Ectodermal cell (in vitro differentiated cells): ENCODE measurements at regions not wholly inside any gene's neighbourhood (a gene's known extent, or its start where the extent isn't known, plus 50 kb on each side); places are given as distances from the start of the nearest gene placed in this dataset.

ENCODE experiments used
- H3K27ac ChIP-seq: 2 replicates; pipeline ENCODE4 v1.7.0; 2013; ENCODE audit warnings: mild to moderate bottlenecking, low read depth, low read length; ENCODE audit not compliant: insufficient read depth, poor library complexity, severe bottlenecking
- H3K27me3 ChIP-seq: 2 replicates; pipeline ENCODE4 v1.7.0; 2013; ENCODE audit warnings: mild to moderate bottlenecking, low read length; ENCODE audit not compliant: insufficient read depth, control insufficient read depth, poor library complexity, severe bottlenecking
- H3K36me3 ChIP-seq: one replicate; pipeline ENCODE4 v1.7.0; 2013; ENCODE audit warnings: low read length; ENCODE audit not compliant: control insufficient read depth, insufficient read depth
- H3K4me1 ChIP-seq: one replicate; pipeline ENCODE4 v1.7.0; 2013; ENCODE audit warnings: low read length; ENCODE audit not compliant: control insufficient read depth, insufficient read depth
- H3K4me3 ChIP-seq: 2 replicates; pipeline ENCODE4 v1.7.0; 2013; ENCODE audit warnings: low read depth, low read length, control low read depth; ENCODE audit not compliant: insufficient read depth
- H3K9me3 ChIP-seq: 2 replicates; pipeline ENCODE4 v1.7.0; 2013; ENCODE audit warnings: mild to moderate bottlenecking, low read length, moderate library complexity; ENCODE audit not compliant: control insufficient read depth
- WGBS, 2 experiments: methylation state at CpG; one replicate each; pipeline ENCODE4 v1.1.7; 2013; ENCODE audit warnings: missing lambda C conversion rate in 2 of 2; 5-methylcytosine and 5-hydroxymethylcytosine counted together

DNA sequence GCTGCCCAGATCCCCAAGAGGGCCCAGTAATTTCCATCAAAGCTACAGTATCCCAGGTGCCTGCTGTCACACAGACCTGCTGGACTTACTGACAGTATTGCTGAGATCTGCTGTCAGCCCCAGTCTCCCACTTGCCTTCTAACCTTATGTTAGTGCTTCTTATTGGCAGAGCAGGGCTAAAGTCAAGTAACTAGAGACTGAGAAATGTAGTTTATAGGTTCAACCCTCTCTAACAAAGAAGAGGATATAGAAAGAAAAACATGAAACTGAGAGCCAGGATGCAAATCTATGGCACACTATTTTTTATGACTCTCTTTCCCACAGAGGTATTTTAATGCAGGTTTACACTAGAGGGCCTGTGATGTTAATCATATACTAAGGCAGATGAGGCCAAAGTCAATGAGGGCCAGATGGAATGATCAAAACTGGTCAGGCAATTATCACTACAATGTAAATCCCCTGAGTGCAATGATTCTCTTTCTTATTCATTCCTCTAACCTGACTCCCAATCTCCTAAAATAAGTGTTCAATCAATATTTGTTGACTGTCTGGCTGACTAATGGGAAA is 781.9 kb downstream of the VRK1 start:
- H3K27me3 ChIP-seq, result no peaks in the 10 kb centered on the region
- H3K36me3 ChIP-seq, result no peaks in the 10 kb centered on the region
- no peaks in the 10 kb centered on the region for H3K4me1 ChIP-seq
- H3K27ac ChIP-seq, result no peak overlapping the region
- H3K9me3 ChIP-seq, result no peaks in the 10 kb centered on the region
- H3K4me3 ChIP-seq, result no peak overlapping the region

DNA sequence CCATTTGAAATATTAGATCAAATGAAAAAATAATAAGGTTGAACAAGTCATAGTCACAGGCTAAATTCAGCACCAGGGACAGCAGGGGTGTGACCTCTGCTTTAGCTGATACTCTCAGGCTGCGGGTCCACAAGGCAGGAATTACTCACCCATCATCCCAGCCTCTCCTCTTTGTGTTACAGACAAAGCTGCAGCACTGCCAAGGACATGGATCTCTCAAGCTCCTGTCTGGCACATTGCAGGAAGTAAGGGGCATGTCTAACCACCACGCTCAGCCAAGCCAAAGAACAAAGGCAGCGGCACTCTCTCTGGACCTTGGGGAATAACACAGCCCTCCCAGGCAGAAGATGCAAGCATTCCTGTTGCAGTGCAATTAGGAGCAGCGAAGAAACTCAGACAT is 783.8 kb downstream of the VRK1 start:
- H3K4me3 ChIP-seq, result no peak overlapping the region
- H3K27me3 ChIP-seq, result no peaks in the 10 kb centered on the region
- no peaks in the 10 kb centered on the region for H3K36me3 ChIP-seq
- H3K27ac ChIP-seq, result no peak overlapping the region
- no peaks in the 10 kb centered on the region for H3K4me1 ChIP-seq
- 62 to 63% methylated on average over 4 of the region's 4 CpGs for WGBS, 2 experiments
- H3K9me3 ChIP-seq, result no peaks in the 10 kb centered on the region

DNA sequence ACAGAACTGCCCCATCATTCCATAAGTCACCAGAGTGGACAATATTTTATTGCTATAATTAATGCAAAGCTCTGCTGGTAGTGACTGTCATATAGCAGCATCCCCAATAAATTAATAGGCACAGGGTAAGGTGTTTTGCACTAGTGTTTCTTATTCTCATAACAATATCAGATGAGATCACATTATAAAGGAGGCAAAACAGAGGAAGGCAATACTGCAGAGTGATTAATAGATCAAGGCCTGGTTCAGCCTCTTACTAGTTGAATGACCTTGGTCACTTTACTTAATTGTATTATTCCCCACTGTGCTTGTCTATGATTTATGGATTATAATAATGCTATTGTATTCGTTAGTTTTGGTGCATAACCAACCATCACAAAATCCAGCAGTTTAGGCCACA is 784.8 kb downstream of the VRK1 start:
- H3K9me3 ChIP-seq, result no peaks in the 10 kb centered on the region
- no peaks in the 10 kb centered on the region for H3K27me3 ChIP-seq
- H3K4me1 ChIP-seq, result no peaks in the 10 kb centered on the region
- no peak overlapping the region for H3K27ac ChIP-seq
- H3K4me3 ChIP-seq, result no peak overlapping the region
- WGBS, 2 experiments, result 88 to 91% methylated on average over 1 of the region's 1 CpG
- no peaks in the 10 kb centered on the region for H3K36me3 ChIP-seq

DNA sequence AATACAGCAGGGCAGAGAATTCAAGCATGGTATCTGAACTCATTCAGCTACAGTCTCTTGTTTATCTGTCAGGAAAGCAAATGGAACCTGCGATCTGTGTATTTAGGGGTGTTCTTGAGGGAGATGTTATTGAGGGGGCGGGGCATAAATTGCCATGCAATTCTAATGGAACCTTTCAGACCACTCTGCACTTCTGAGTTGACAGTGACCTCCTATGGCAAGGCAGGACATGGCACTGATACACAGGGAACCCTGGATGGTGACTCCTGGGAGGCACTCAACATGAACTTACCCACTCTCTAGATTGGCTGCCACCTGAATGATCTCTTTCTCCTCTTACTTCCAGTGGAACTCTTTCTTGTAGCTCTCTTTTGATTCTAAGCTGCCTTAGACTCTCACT is 787.3 kb downstream of the VRK1 start:
- WGBS, 2 experiments, result 73 to 81% methylated on average over 2 of the region's 2 CpGs
- H3K4me3 ChIP-seq, result no peak overlapping the region

DNA sequence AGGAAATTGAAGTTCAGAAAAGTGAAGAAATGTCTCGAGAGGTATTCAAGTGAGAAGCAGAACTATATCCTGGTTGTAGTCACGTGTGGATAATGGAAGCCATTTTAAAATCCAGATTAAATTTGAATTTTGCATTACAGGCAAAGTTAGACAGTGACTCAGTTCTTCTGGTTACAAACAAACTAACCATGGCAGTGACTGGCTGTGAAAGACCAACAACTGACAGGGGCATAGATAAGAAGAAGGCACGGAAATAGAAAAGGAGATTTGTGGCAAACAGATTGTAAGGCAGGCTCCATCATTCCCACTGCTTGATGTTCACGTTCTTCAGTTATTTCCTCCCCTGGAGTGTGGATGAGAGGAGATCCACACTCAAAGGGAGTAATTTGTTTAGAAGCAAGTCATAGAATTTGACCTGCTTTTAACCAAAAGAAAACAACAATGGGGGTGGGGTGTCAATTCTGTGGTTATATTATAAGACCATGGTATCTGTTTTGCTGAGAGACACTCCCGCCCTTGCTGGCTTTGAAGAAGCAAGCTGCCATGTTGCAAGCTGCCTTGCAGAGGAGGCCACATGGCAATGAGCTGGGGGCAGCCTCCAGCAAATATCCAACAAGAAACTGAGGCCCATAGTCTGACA is 795.3 kb downstream of the VRK1 start:
- Histone ChIP-seq H3K27me3 (no peaks in the 10 kb centered on the region), H3K9me3 (no peaks in the 10 kb centered on the region)
- 95% methylated on average over 5 of the region's 5 CpGs for WGBS, 2 experiments

More for the DNA sequence above, 787.3 kb downstream of the VRK1 start:
- Histone ChIP-seq H3K4me1 (no peaks in the 10 kb centered on the region), H3K27me3 (no peaks in the 10 kb centered on the region), H3K27ac (no peak overlapping the region), H3K36me3 (no peaks in the 10 kb centered on the region), H3K9me3 (no peaks in the 10 kb centered on the region)

DNA sequence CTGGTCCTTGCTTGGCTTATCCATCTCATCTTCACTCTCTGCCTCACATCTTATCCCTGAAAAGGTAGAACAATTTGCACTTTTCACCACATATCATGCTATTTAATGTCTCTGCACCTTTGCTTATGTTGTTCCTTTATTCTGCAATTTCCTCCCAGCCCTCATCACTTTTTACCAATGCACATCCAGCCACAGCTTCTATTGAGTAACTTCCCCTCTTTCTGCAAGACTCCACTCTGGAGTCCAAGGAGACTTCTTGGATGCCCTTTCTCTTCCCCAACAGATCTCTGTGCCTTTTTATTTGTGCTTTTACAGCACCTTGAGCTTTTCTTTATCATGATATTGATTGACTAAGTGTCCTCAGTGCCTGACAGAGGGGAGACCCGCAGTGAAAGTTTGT is 797.1 kb downstream of the VRK1 start:
- H3K4me1 ChIP-seq, result no peaks in the 10 kb centered on the region
- WGBS, 2 experiments, result 92 to 100% methylated on average over 1 of the region's 1 CpG
- no peaks in the 10 kb centered on the region for H3K9me3 ChIP-seq
- H3K27me3 ChIP-seq, result no peaks in the 10 kb centered on the region
- no peaks in the 10 kb centered on the region for H3K36me3 ChIP-seq
- no peak overlapping the region for H3K27ac ChIP-seq
- no peak overlapping the region for H3K4me3 ChIP-seq

More for the DNA sequence above, 795.3 kb downstream of the VRK1 start:
- Histone ChIP-seq H3K27ac (no peak overlapping the region), H3K4me1 (no peaks in the 10 kb centered on the region), H3K36me3 (no peaks in the 10 kb centered on the region), H3K4me3 (no peak overlapping the region)

DNA sequence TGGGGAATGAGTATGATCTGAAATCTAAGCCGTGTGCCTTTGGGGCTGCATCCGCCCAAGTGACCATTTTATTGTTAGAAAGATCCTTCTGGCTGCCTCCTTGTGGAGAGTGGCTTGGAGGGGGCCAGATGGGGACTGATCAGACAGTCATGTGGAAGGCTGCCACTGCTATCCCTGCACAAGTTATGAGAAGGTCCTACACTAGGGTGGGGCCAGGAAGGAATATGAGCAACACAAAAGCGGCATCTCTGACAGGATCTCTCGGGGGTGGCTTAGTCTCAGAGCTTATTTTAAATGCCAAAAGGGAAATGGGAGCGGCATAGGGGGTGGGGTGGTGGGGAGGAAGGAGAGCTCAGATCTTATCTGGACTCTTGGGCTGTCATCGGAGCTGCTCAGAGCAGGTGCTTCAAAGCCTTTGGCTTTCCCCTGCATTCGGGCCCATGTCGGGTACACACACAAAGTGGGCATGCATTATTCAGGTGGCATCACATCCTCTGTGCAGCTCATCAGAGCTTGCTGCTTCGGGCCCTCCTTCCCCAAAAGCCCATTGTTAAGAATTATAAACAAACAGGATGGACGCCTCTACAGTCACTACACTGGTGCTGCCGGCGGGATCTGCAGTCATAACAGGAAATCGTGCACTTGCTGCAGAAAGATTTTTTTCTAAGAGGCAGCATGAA is 805.4 kb downstream of the VRK1 start:
- Histone ChIP-seq H3K36me3 (no peaks in the 10 kb centered on the region), H3K9me3 (no peaks in the 10 kb centered on the region), H3K27me3 (no peaks in the 10 kb centered on the region), H3K4me3 (no peak overlapping the region), H3K27ac (no peak overlapping the region), H3K4me1 (no peaks in the 10 kb centered on the region)
- 89 to 90% methylated on average over 13 of the region's 13 CpGs for WGBS, 2 experiments

DNA sequence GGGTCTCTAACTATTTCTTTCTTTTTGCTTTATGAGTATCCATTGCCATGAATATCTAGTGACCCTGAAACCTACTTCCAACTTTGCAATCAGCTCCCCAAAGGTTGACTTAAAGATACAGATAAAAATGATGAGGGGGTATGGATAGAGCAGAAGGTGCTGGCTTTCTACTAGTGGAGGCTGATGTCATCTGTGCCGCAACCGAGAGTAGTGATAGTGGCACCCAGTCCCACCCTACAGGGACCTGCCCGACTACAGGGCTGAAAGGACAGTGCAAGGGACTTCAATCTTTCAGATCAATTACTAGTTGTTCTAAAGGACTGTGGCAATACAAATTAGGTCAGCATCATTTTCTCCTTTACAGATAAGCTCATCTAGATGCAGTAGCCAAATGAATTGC is 806.0 kb downstream of the VRK1 start:
- WGBS, 2 experiments, result 96 to 97% methylated on average over 3 of the region's 3 CpGs
- no peaks in the 10 kb centered on the region for H3K36me3 ChIP-seq
- H3K9me3 ChIP-seq, result no peaks in the 10 kb centered on the region
- no peaks in the 10 kb centered on the region for H3K27me3 ChIP-seq
- no peaks in the 10 kb centered on the region for H3K4me1 ChIP-seq
- no peak overlapping the region for H3K27ac ChIP-seq
- no peak overlapping the region for H3K4me3 ChIP-seq

DNA sequence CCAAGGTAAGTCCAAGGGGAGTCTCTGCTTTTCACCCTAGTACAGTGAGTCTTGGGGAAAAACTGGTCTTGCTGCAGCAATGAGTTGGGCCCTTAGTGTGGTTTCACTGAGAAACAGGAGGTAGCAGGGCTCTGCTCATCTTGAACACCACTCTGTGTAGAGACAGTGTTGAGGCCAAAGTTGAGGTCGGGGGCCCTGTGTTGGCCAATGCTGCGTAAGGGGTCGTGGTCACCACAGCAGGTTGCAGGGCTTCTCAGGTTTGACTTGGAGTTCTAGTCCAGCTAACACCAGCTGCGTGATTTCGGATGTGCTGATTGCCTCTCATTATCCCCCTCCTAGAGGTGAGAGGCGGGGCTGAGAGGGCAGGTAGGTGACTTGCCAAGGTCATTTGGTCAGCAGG is 807.5 kb downstream of the VRK1 start:
- 94 to 95% methylated on average over 6 of the region's 6 CpGs for WGBS, 2 experiments
- H3K27ac ChIP-seq, result no peak overlapping the region
- no peaks in the 10 kb centered on the region for H3K4me1 ChIP-seq
- no peaks in the 10 kb centered on the region for H3K36me3 ChIP-seq
- no peaks in the 10 kb centered on the region for H3K27me3 ChIP-seq
- H3K4me3 ChIP-seq, result no peak overlapping the region
- H3K9me3 ChIP-seq, result no peaks in the 10 kb centered on the region

DNA sequence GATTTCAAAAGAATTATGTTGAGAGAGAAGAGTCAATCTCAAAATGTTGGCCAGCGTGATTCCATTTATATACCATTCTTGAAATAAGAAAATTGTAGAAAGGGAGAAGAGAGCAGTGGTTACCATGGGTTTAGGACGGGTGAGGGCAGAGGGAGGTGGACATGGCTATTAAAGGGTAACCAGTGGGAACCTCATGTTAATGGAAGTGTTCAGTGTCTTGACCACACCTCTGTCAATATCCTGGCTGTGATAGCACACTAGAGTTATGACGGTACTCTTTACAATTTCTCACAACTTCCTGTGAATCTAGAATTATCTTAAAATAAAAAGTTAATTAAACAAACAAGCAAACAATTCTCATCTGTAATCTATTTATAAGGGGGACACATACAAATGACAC is 821.2 kb downstream of the VRK1 start:
- H3K4me3 ChIP-seq, result no peak overlapping the region
- peaks cover 3% of the 10 kb centered on the region for H3K9me3 ChIP-seq
- no peaks in the 10 kb centered on the region for H3K27me3 ChIP-seq
- no peak overlapping the region for H3K27ac ChIP-seq
- WGBS, 2 experiments, result 93 to 94% methylated on average over 3 of the region's 3 CpGs
- no peaks in the 10 kb centered on the region for H3K36me3 ChIP-seq
- H3K4me1 ChIP-seq, result peaks cover 4% of the 10 kb centered on the region
